Astrocyte (in vitro differentiated cells and primary cell): ENCODE measurements at regions not wholly inside any gene's neighbourhood (a gene's known extent, or its start where the extent isn't known, plus 50 kb on each side); places are given as distances from the start of the nearest gene placed in this dataset.

Experiments used
- CTCF ChIP-seq: IDR thresholded peaks from 2 replicates; pipeline ENCODE4 v1.5.1; 2011; ENCODE audit warnings: low read depth, mild to moderate bottlenecking, inconsistent platforms, low read length, moderate library complexity; ENCODE audit not compliant: insufficient read depth
- EZH2 ChIP-seq: IDR thresholded peaks from 2 replicates; pipeline ENCODE4 v1.6.1; 2012; ENCODE audit warnings: mild to moderate bottlenecking, low read length, inconsistent platforms; ENCODE audit not compliant: insufficient read depth

- TF ChIP-seq CTCF (no peak), EZH2 (no peak)
These were observed 67.3 kb upstream of the EGLN3 start for GRCh38 chr14:34018125-34018524.
